Cardiac muscle cell (in vitro differentiated cells and primary cell): ENCODE measurements at regions not wholly inside any gene's neighbourhood (a gene's known extent, or its start where the extent isn't known, plus 50 kb on each side); places are given as distances from the start of the nearest gene placed in this dataset.

Experiments used
- DNase-seq, 2 donors: peaks; one replicate each; pipeline versions ENCODE4 v3.0.0 to v3.0.0-alpha.2; 2010 to 2017; ENCODE audit warnings: low read depth in 1 of 2, low spot score in 1 of 2
- H3K27ac ChIP-seq: fragments of 200-600 bp; sonication (generic); 2 replicates; pipeline ENCODE4 v1.5.1; 2016
- H3K27me3 ChIP-seq: fragments of 200-600 bp; sonication (generic); 2 replicates; pipeline ENCODE4 v1.6.0; 2016; ENCODE audit warnings: control low read depth
- H3K36me3 ChIP-seq: fragments of 200-600 bp; sonication (generic); 2 replicates; pipeline ENCODE4 v1.5.1; 2016; ENCODE audit warnings: control low read depth
- H3K4me1 ChIP-seq: fragments of 200-600 bp; sonication (generic); 2 replicates; pipeline ENCODE4 v1.8.1; 2017; ENCODE audit warnings: low read depth, mild to moderate bottlenecking, mixed run types
- H3K4me3 ChIP-seq: fragments of 200-600 bp; sonication (generic); 2 replicates; pipeline ENCODE4 v1.5.1; 2016; ENCODE audit warnings: mild to moderate bottlenecking
- H3K9me3 ChIP-seq: fragments of 200-600 bp; sonication (generic); 2 replicates; pipeline ENCODE4 v1.5.1; 2017; ENCODE audit warnings: low read depth, mild to moderate bottlenecking, control low read depth
- TF ChIP-seq, protein P1 (sequence below): IDR thresholded peaks from 2 replicates; pipeline ENCODE4 v1.5.1; 2012; ENCODE audit warnings: low read depth, mild to moderate bottlenecking, low read length

DNA sequence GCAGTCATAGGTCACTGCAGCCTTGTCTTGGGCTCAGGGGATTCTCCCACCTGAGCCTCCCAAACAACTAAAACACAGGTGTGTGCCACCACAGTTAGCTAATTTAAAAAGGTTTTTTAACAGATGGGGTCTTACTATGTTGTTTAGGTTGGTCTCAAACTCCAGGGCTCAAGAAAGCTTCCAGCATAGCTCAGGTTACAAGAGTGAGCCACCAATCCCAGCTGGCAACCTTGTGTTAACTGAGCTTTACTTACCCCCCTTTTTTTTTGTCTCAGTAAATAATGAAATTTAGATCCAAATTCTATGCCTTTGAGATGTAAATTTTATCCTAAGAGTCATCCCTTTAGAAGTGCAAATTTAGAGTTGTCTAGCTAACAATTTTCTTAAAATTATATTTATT lies 103.9 kb upstream of the OLFM3 start:
- H3K36me3 ChIP-seq = no peaks in the 10 kb centered on the region
- TF ChIP-seq, protein P1, sequence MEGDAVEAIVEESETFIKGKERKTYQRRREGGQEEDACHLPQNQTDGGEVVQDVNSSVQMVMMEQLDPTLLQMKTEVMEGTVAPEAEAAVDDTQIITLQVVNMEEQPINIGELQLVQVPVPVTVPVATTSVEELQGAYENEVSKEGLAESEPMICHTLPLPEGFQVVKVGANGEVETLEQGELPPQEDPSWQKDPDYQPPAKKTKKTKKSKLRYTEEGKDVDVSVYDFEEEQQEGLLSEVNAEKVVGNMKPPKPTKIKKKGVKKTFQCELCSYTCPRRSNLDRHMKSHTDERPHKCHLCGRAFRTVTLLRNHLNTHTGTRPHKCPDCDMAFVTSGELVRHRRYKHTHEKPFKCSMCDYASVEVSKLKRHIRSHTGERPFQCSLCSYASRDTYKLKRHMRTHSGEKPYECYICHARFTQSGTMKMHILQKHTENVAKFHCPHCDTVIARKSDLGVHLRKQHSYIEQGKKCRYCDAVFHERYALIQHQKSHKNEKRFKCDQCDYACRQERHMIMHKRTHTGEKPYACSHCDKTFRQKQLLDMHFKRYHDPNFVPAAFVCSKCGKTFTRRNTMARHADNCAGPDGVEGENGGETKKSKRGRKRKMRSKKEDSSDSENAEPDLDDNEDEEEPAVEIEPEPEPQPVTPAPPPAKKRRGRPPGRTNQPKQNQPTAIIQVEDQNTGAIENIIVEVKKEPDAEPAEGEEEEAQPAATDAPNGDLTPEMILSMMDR = no peak
- no peaks in the 10 kb centered on the region for H3K9me3 ChIP-seq
- H3K4me3 ChIP-seq = no peak overlapping the region
- no peak overlapping the region for H3K27ac ChIP-seq
- no peaks in the 10 kb centered on the region for H3K27me3 ChIP-seq
- no peak for DNase-seq
- no peaks in the 10 kb centered on the region for H3K4me1 ChIP-seq

GRCh38 chr1:102099916-102100315 lies 103.2 kb upstream of the OLFM3 start:
- Histone ChIP-seq H3K4me1 (no peaks in the 10 kb centered on the region), H3K9me3 (no peaks in the 10 kb centered on the region), H3K27me3 (no peaks in the 10 kb centered on the region), H3K36me3 (no peaks in the 10 kb centered on the region), H3K27ac (no peak overlapping the region), H3K4me3 (no peak overlapping the region)
- DNase-seq = no peak
- TF ChIP-seq, protein P1 = no peak

DNA sequence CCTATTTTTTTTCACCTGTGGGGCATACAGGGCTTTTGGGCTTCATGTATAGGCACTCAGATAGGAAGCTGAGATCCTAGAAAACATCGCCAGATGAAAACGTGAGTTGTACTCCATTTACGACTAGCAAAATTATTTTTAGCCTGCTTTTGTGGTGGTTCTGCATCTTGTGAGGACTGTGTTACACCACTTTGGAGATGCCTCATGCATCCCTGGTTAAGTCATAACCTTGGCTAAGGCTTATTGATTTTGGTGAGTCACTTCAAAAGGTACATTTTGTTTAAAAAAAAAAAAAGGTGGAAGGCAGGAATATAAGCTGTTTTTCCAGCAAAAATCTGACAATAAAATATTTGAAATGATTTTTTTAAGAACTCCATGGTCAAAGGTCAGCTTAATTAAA lies 101.8 kb upstream of the OLFM3 start:
- Histone ChIP-seq H3K27ac (no peak overlapping the region), H3K36me3 (no peaks in the 10 kb centered on the region), H3K4me1 (no peaks in the 10 kb centered on the region), H3K27me3 (no peaks in the 10 kb centered on the region), H3K9me3 (no peaks in the 10 kb centered on the region), H3K4me3 (no peak overlapping the region)
- TF ChIP-seq, protein P1 = no peak
- no peak for DNase-seq

- Histone ChIP-seq H3K4me3 (no peak overlapping the region), H3K36me3 (no peaks in the 10 kb centered on the region), H3K9me3 (no peaks in the 10 kb centered on the region), H3K27me3 (no peaks in the 10 kb centered on the region), H3K27ac (no peak overlapping the region), H3K4me1 (no peaks in the 10 kb centered on the region)
- no peak for DNase-seq
- TF ChIP-seq, protein P1 = no peak
Observed at GRCh38 chr1:102098081-102098480, 101.4 kb upstream of the OLFM3 start.

DNA sequence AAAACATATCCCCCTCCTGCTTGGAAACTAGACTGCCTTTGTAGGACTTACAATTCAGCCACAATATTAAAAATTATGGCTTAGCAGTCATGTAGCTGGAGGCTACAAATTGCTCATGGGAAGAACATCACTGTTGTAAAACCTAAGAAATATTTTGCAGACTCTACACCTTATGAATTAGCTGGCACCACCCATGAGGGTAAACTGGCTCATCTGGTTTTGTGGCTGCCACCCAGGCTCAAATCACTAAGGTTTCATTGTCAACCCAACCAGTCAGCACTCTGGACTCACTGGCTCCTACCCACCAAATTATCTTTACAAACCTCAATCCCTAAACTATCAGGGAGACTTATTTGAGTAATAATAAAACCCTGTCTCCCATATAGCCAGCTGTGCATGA lies 100.7 kb upstream of the OLFM3 start:
- H3K4me1 ChIP-seq = no peaks in the 10 kb centered on the region
- no peak overlapping the region for H3K4me3 ChIP-seq
- H3K27me3 ChIP-seq = no peaks in the 10 kb centered on the region
- TF ChIP-seq, protein P1 = no peak
- no peaks in the 10 kb centered on the region for H3K9me3 ChIP-seq
- no peak for DNase-seq
- no peak overlapping the region for H3K27ac ChIP-seq
- H3K36me3 ChIP-seq = no peaks in the 10 kb centered on the region

DNA sequence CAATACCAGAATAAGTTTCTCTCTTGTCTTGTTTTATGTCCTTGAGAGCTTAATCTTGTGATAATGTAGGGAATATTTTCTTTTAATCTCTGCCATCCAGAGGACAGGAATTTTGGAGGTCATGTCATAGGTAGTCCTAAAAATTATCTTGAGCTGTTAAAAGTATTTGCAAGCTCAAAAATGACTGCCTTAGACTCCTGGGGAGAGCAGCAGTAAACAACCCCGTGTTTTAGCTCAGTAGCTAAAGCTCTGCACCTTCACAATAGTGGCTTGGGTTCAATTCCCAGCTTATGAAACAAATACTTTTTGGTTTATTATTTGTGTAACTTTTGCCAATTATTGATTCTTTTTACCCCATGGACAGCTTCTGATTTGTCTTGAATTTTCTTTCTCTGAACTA lies 99.4 kb upstream of the OLFM3 start:
- no peaks in the 10 kb centered on the region for H3K9me3 ChIP-seq
- no peak overlapping the region for H3K4me3 ChIP-seq
- H3K27me3 ChIP-seq = no peaks in the 10 kb centered on the region
- TF ChIP-seq, protein P1 = no peak
- no peaks in the 10 kb centered on the region for H3K36me3 ChIP-seq
- DNase-seq = no peak
- H3K4me1 ChIP-seq = no peaks in the 10 kb centered on the region
- H3K27ac ChIP-seq = no peak overlapping the region
